ENCODE measurements at regions not wholly inside any gene's neighbourhood (a gene's known extent, or its start where the extent isn't known, plus 50 kb on each side); places are given as distances from the start of the nearest gene placed in this dataset.

GRCh38 chr3:59632760-59633573, 583.1 kb upstream of the CFAP20DC start:
- TF ChIP-seq POLR2AphosphoS5 (IDR thresholded peaks at IDR 0.05; ENCODE audit: low read depth, low read length) (no peak), POLR2A (IDR thresholded peaks at IDR 0.05; ENCODE audit: low read depth, low read length) (no peak)

Data from GM12892 (cell line).